DMS153 treated with DMSO at 0.1 percent for 48 hours (cell line): ENCODE measurements at regions not wholly inside any gene's neighbourhood (a gene's known extent, or its start where the extent isn't known, plus 50 kb on each side); places are given as distances from the start of the nearest gene placed in this dataset.
A peak's percentile ranks its signal among the peaks of the same experiment; 100 is the strongest.

Experiments
- DNase-seq: peaks from one replicate; lab custom pipeline; 2025; ENCODE audit not compliant: unreplicated experiment; lab: John Stamatoyannopoulos, UW

- peak; percentile 70 for DNase-seq
These were observed 117.2 kb downstream of the SLC25A24 start for GRCh38 chr1:108082738-108083562.

GRCh38 chr1:108082001-108082400 lies 117.0 kb upstream of the VAV3 start:
- no peak for DNase-seq

- DNase-seq = no peak
These were observed 115.5 kb upstream of the VAV3 start for GRCh38 chr1:108080448-108080847.

- no peak for DNase-seq
These were observed 114.6 kb upstream of the VAV3 start for GRCh38 chr1:108079440-108080025.

GRCh38 chr1:108077991-108078390 lies 113.0 kb upstream of the VAV3 start:
- DNase-seq = no peak

GRCh38 chr1:108075055-108075454 lies 110.1 kb upstream of the VAV3 start:
- no peak for DNase-seq

GRCh38 chr1:108072776-108073175 lies 107.8 kb upstream of the VAV3 start:
- no peak for DNase-seq

GRCh38 chr1:108072212-108072611 lies 107.2 kb upstream of the VAV3 start:
- no peak for DNase-seq

GRCh38 chr1:108071601-108072000 lies 106.6 kb upstream of the VAV3 start:
- no peak for DNase-seq

GRCh38 chr1:108070662-108071061 lies 105.7 kb upstream of the VAV3 start:
- DNase-seq = no peak

- no peak for DNase-seq
These were observed 103.0 kb upstream of the VAV3 start for GRCh38 chr1:108067884-108068540.

GRCh38 chr1:108066808-108067207 lies 101.8 kb upstream of the VAV3 start:
- DNase-seq = no peak

GRCh38 chr1:108064255-108064654 lies 99.3 kb upstream of the VAV3 start:
- no peak for DNase-seq

GRCh38 chr1:108063703-108064102 lies 98.7 kb upstream of the VAV3 start:
- no peak for DNase-seq

- DNase-seq = no peak
These were observed 95.0 kb upstream of the VAV3 start for GRCh38 chr1:108059945-108060344.

GRCh38 chr1:108057541-108057940 lies 92.6 kb upstream of the VAV3 start:
- peak; percentile 13 for DNase-seq

GRCh38 chr1:108056436-108056990 lies 91.5 kb upstream of the VAV3 start:
- no peak for DNase-seq

GRCh38 chr1:108055387-108055786 lies 90.4 kb upstream of the VAV3 start:
- no peak for DNase-seq

GRCh38 chr1:108054396-108054795 lies 89.4 kb upstream of the VAV3 start:
- DNase-seq = no peak

- DNase-seq = no peak
These were observed 88.5 kb upstream of the VAV3 start for GRCh38 chr1:108053270-108054013.
